ENCODE measurements at regions not wholly inside any gene's neighbourhood (a gene's known extent, or its start where the extent isn't known, plus 50 kb on each side); places are given as distances from the start of the nearest gene placed in this dataset.

- Histone ChIP-seq H3K79me2 (ENCODE audit: insufficient read depth, low read length) (no peaks in the 10 kb centered on the region), H3K4me1 (ENCODE audit: control insufficient read depth in 1 of 2, insufficient read depth in 2 of 2, low read length in 2 of 2) (no peaks in the 10 kb centered on the region), H3K4me3 (replicated peaks in 1 of 3; ENCODE audit: low read depth in 2 of 3, low read length in 3 of 3) (no peak overlapping the region), H3K9ac (ENCODE audit: insufficient read depth, low read length, poor library complexity, severe bottlenecking) (no peak overlapping the region), H3K36me3 (replicated peaks in 1 of 2; ENCODE audit: control insufficient read depth in 1 of 2, insufficient read depth in 2 of 2, low read length in 2 of 2) (no peaks in the 10 kb centered on the region), H3K27me3 (ENCODE audit: control insufficient read depth in 2 of 2, insufficient read depth in 2 of 2, low read length in 2 of 2) (no peaks in the 10 kb centered on the region), H2AFZ (ENCODE audit: insufficient read depth, low read depth, low read length, poor library complexity, severe bottlenecking) (no peak overlapping the region), H3K9me3 (replicated peaks in 1 of 2; ENCODE audit: control insufficient read depth in 1 of 2, insufficient read depth in 1 of 2, low read length in 2 of 2) (no peaks in the 10 kb centered on the region), H4K20me1 (ENCODE audit: insufficient read depth, low read length) (no peaks in the 10 kb centered on the region), H3K4me2 (replicated peaks; ENCODE audit: extremely low read depth, low read length, poor library complexity, severe bottlenecking) (no peak overlapping the region), H3K27ac (ENCODE audit: low read depth in 1 of 2, low read length in 2 of 2) (no peak overlapping the region)
- Mint-ChIP-seq H3K36me3 (no peaks in the 10 kb centered on the region), H3K4me3 (no peak overlapping the region), H3K27ac (no peak overlapping the region), H3K4me1 (no peaks in the 10 kb centered on the region), H3K9me3 (no peaks in the 10 kb centered on the region), H3K27me3 (ENCODE audit: low read depth in 3 of 3) (peaks cover 0 to 16% (median 3%) of the 10 kb centered on the region in 3 donors)
- TF ChIP-seq CTCF (IDR thresholded peaks at IDR 0.05): peak; percentile 76
- DNase-seq: peak in 2 of 3 donors; percentile 7 to 15
- 36% methylated on average over 5 of the region's 5 CpGs for WGBS (ENCODE audit: insufficient coverage)
- intact Hi-C loops (cut with micrococcal nuclease): loop anchor here in 1 of 2 donors (10.0 kb wide), 1 partner anchor 302 kb away; no protein-coding TSS in a partner anchor
Observed at GRCh38 chr6:138007014-138007472, 100.2 kb downstream of the PERP start.

DNA sequence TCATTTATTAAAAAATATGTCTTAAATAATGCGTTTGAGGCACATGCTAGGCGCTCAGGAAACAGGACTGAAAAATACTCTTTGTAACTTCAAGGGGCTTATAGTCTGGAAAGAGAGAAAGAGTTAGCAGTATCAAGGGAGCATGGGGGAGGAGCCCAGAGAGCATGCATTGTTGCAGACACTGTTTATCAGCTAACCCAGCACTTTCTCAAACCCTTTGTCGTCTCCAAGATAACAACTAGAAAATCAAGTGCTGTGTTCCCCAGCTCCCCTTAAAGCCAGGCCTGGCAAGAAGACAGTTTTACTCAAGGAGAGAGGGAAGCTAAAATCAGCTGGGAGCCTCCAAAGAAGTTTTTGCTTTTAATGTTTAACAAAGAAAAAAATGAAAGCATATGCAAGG is 98.4 kb downstream of the PERP start:
- 100% methylated on average over 2 of the region's 3 CpGs for WGBS (ENCODE audit: insufficient coverage)
- Histone ChIP-seq H2AFZ (ENCODE audit: insufficient read depth, low read depth, low read length, poor library complexity, severe bottlenecking) (no peak overlapping the region), H3K9ac (ENCODE audit: insufficient read depth, low read length, poor library complexity, severe bottlenecking) (no peak overlapping the region), H4K20me1 (ENCODE audit: insufficient read depth, low read length) (no peaks in the 10 kb centered on the region), H3K27ac (ENCODE audit: low read depth in 1 of 2, low read length in 2 of 2) (no peak overlapping the region), H3K79me2 (ENCODE audit: insufficient read depth, low read length) (no peaks in the 10 kb centered on the region), H3K4me1 (ENCODE audit: control insufficient read depth in 1 of 2, insufficient read depth in 2 of 2, low read length in 2 of 2) (no peaks in the 10 kb centered on the region), H3K9me3 (replicated peaks in 1 of 2; ENCODE audit: control insufficient read depth in 1 of 2, insufficient read depth in 1 of 2, low read length in 2 of 2) (no peaks in the 10 kb centered on the region), H3K4me2 (replicated peaks; ENCODE audit: extremely low read depth, low read length, poor library complexity, severe bottlenecking) (no peak overlapping the region), H3K4me3 (replicated peaks in 1 of 3; ENCODE audit: low read depth in 2 of 3, low read length in 3 of 3) (no peak overlapping the region), H3K27me3 (ENCODE audit: control insufficient read depth in 2 of 2, insufficient read depth in 2 of 2, low read length in 2 of 2) (no peaks in the 10 kb centered on the region), H3K36me3 (replicated peaks in 1 of 2; ENCODE audit: control insufficient read depth in 1 of 2, insufficient read depth in 2 of 2, low read length in 2 of 2) (no peaks in the 10 kb centered on the region)
- no peaks in the 10 kb centered on the region for H3K36me3 Mint-ChIP-seq
- no peak overlapping the region for H3K4me3 Mint-ChIP-seq
- no peaks in the 10 kb centered on the region for H3K9me3 Mint-ChIP-seq
- no peak overlapping the region for H3K27ac Mint-ChIP-seq
- H3K27me3 Mint-ChIP-seq (ENCODE audit: low read depth in 3 of 3): peaks cover 0 to 10% (median 0%) of the 10 kb centered on the region in 3 donors
- no peak for TF ChIP-seq CTCF (IDR thresholded peaks at IDR 0.05)
- no peaks in the 10 kb centered on the region for H3K4me1 Mint-ChIP-seq
- intact Hi-C loops (cut with micrococcal nuclease): loop anchor here in 1 of 2 donors (10.0 kb wide), 1 partner anchor 304 kb away; no protein-coding TSS in a partner anchor
- DNase-seq: no peak
